Right forelimb (tissue), 1 donor: ENCODE measurements at regions not wholly inside any gene's neighbourhood (a gene's known extent, or its start where the extent isn't known, plus 50 kb on each side); places are given as distances from the start of the nearest gene placed in this dataset.

ENCODE experiments used
- DNase-seq: peaks from one replicate; pipeline ENCODE4 v3.0.0-alpha.2; 2018

GRCh38 chr10:4064489-4064888, 279.5 kb upstream of the KLF6 start:
- no peak for DNase-seq

- DNase-seq, result no peak
Measured at GRCh38 chr10:4063717-4064116, 278.7 kb upstream of the KLF6 start.

- no peak for DNase-seq
Measured at GRCh38 chr10:4062751-4063150, 277.7 kb upstream of the KLF6 start.

GRCh38 chr10:4062072-4062471, 277.1 kb upstream of the KLF6 start:
- DNase-seq, result no peak

GRCh38 chr10:4061441-4061951, 276.5 kb upstream of the KLF6 start:
- DNase-seq, result no peak

GRCh38 chr10:4059471-4060138, 274.6 kb upstream of the KLF6 start:
- no peak for DNase-seq

GRCh38 chr10:4058514-4059029, 273.6 kb upstream of the KLF6 start:
- DNase-seq, result no peak

- DNase-seq, result no peak
Measured at GRCh38 chr10:4057725-4058513, 272.9 kb upstream of the KLF6 start.

GRCh38 chr10:4057021-4057420, 272.0 kb upstream of the KLF6 start:
- DNase-seq, result no peak

GRCh38 chr10:4054656-4055435, 269.8 kb upstream of the KLF6 start:
- DNase-seq, result no peak

- no peak for DNase-seq
Measured at GRCh38 chr10:4053940-4054339, 268.9 kb upstream of the KLF6 start.

GRCh38 chr10:4051641-4052151, 266.7 kb upstream of the KLF6 start:
- DNase-seq, result no peak

GRCh38 chr10:4051011-4051640, 266.1 kb upstream of the KLF6 start:
- no peak for DNase-seq

- DNase-seq, result no peak
Measured at GRCh38 chr10:4050061-4050460, 265.1 kb upstream of the KLF6 start.

- no peak for DNase-seq
Measured at GRCh38 chr10:4049348-4049747, 264.3 kb upstream of the KLF6 start.

- DNase-seq, result no peak
Measured at GRCh38 chr10:4048236-4048864, 263.3 kb upstream of the KLF6 start.

GRCh38 chr10:4046712-4047354, 261.8 kb upstream of the KLF6 start:
- no peak for DNase-seq

GRCh38 chr10:4046030-4046429, 261.0 kb upstream of the KLF6 start:
- DNase-seq, result no peak

- DNase-seq, result no peak
Measured at GRCh38 chr10:4043897-4044665, 259.1 kb upstream of the KLF6 start.

- no peak for DNase-seq
Measured at GRCh38 chr10:4041635-4042034, 256.6 kb upstream of the KLF6 start.

GRCh38 chr10:4038000-4038399, 253.0 kb upstream of the KLF6 start:
- no peak for DNase-seq
